Neural cell (in vitro differentiated cells): ENCODE measurements at regions not wholly inside any gene's neighbourhood (a gene's known extent, or its start where the extent isn't known, plus 50 kb on each side); places are given as distances from the start of the nearest gene placed in this dataset.

ENCODE experiments used
- H2AFZ ChIP-seq: fragments of 200-600, 300-800 bp; sonication (generic), shearing (Covaris generic); 2 replicates; pipeline ENCODE4 v1.6.0; 2014; ENCODE audit warnings: low read depth, mild to moderate bottlenecking, antibody characterized with exemption, low read length, moderate library complexity
- H3F3A ChIP-seq: fragments of 200-600 bp; shearing (Covaris generic); 2 replicates; pipeline ENCODE4 v1.6.1; 2016; ENCODE audit warnings: mild to moderate bottlenecking, moderate library complexity, mixed read lengths, antibody characterized with exemption, low read length; ENCODE audit not compliant: insufficient read depth, poor library complexity, severe bottlenecking
- H3K27ac ChIP-seq: fragments of 200-600, 300-800 bp; sonication (generic), shearing (Covaris generic); 2 replicates; pipeline ENCODE4 v1.5.1; 2014; ENCODE audit warnings: mild to moderate bottlenecking, low read length, moderate library complexity
- H3K27me3 ChIP-seq: fragments of 300-800, 200-600 bp; sonication (generic), shearing (Covaris generic); 2 replicates; pipeline ENCODE4 v1.6.0; 2014; ENCODE audit warnings: mild to moderate bottlenecking, low read depth, low read length, moderate library complexity; ENCODE audit not compliant: insufficient read depth
- H3K36me3 ChIP-seq: fragments of 300-800, 200-600 bp; sonication (generic), shearing (Covaris generic); 2 replicates; pipeline ENCODE4 v1.5.1; 2014; ENCODE audit warnings: mild to moderate bottlenecking, antibody characterized with exemption, low read length, moderate library complexity; ENCODE audit not compliant: insufficient read depth
- H3K4me2 ChIP-seq: fragments of 300-800, 200-600 bp; sonication (generic), shearing (Covaris generic); 2 replicates; pipeline ENCODE4 v1.6.0; 2014; ENCODE audit warnings: mild to moderate bottlenecking, low read length
- H3K4me3 ChIP-seq: fragments of 300-800, 200-600 bp; sonication (generic), shearing (Covaris generic); 2 replicates; pipeline ENCODE4 v1.5.1; 2014; ENCODE audit warnings: mild to moderate bottlenecking, low read length, moderate library complexity
- H3K79me2 ChIP-seq: fragments of 200-600 bp; shearing (Covaris generic); replicated peaks from 2 replicates; pipeline ENCODE4 v1.6.0; 2014; ENCODE audit warnings: mild to moderate bottlenecking, low read length, moderate library complexity; ENCODE audit not compliant: insufficient read depth
- H3K9ac ChIP-seq: fragments of 300-800, 200-600 bp; sonication (generic), shearing (Covaris generic); 2 replicates; pipeline ENCODE4 v1.6.1; 2016; ENCODE audit warnings: mild to moderate bottlenecking, low read length, mixed read lengths
- H3K9me2 ChIP-seq: fragments of 200-600 bp; shearing (Covaris generic); 2 replicates; pipeline ENCODE4 v1.6.1; 2016; ENCODE audit warnings: mild to moderate bottlenecking, low read length, mixed read lengths; ENCODE audit not compliant: insufficient read depth
- H3K9me3 ChIP-seq: fragments of 200-600, 300-800 bp; sonication (generic), shearing (Covaris generic); 2 replicates; pipeline ENCODE4 v1.6.1; 2016; ENCODE audit warnings: mild to moderate bottlenecking, mixed run types, low read length, moderate library complexity, mixed read lengths
- H4K20me1 ChIP-seq: fragments of 200-600 bp; shearing (Covaris generic); 2 replicates; pipeline ENCODE4 v1.6.1; 2016; ENCODE audit warnings: mild to moderate bottlenecking, mixed run types; ENCODE audit not compliant: insufficient read depth
- CTCF ChIP-seq: fragments of 450-650 bp; IDR thresholded peaks from 2 replicates; pipeline ENCODE4 v1.5.1; 2014; ENCODE audit warnings: antibody characterized with exemption, mild to moderate bottlenecking, moderate library complexity; ENCODE audit not compliant: poor library complexity, severe bottlenecking
- EP300 ChIP-seq: fragments of 450-650 bp; conservative IDR thresholded peaks from 2 replicates; pipeline ENCODE4 v1.6.1; 2014; ENCODE audit warnings: antibody characterized with exemption, mild to moderate bottlenecking, moderate library complexity; ENCODE audit not compliant: poor library complexity, severe bottlenecking
- EZH2 ChIP-seq: fragments of 200-600, 300-800 bp; shearing (Covaris generic), sonication (generic); IDR thresholded peaks from 2 replicates; pipeline ENCODE4 v1.6.1; 2014; ENCODE audit warnings: antibody characterized with exemption, low read length, borderline replicate concordance, mild to moderate bottlenecking; ENCODE audit not compliant: insufficient read depth, poor library complexity, severe bottlenecking
- MXI1 ChIP-seq: fragments of 450-650 bp; conservative IDR thresholded peaks from 2 replicates; pipeline ENCODE4 v1.6.1; 2014; ENCODE audit warnings: antibody characterized with exemption, mild to moderate bottlenecking; ENCODE audit not compliant: poor library complexity, severe bottlenecking
- POLR2AphosphoS5 ChIP-seq: IDR thresholded peaks from 2 replicates; pipeline ENCODE4 v1.6.1; 2012
- RAD21 ChIP-seq: fragments of 450-650 bp; conservative IDR thresholded peaks from 2 replicates; pipeline ENCODE4 v1.6.1; 2014; ENCODE audit warnings: antibody characterized with exemption, mild to moderate bottlenecking, moderate library complexity
- REST ChIP-seq: IDR thresholded peaks from 2 replicates; pipeline ENCODE4 v1.6.1; 2012; ENCODE audit warnings: borderline replicate concordance
- SMC3 ChIP-seq: fragments of 450-650 bp; conservative IDR thresholded peaks from 2 replicates; pipeline ENCODE4 v1.6.1; 2014; ENCODE audit warnings: antibody characterized with exemption, mild to moderate bottlenecking, moderate library complexity; ENCODE audit not compliant: poor library complexity
- TAF1 ChIP-seq: IDR thresholded peaks from 2 replicates; pipeline ENCODE4 v1.6.1; 2012; ENCODE audit warnings: low read depth

- Histone ChIP-seq H4K20me1 (no peaks in the 10 kb centered on the region), H3K27ac (no peak overlapping the region), H3K9me2 (no peaks in the 10 kb centered on the region), H3K36me3 (no peaks in the 10 kb centered on the region), H3K4me3 (no peak overlapping the region), H3K9me3 (peaks cover 6% of the 10 kb centered on the region), H3K27me3 (no peaks in the 10 kb centered on the region), H3K4me2 (no peak overlapping the region), H2AFZ (no peak overlapping the region), H3K9ac (no peak overlapping the region), H3F3A (no peaks in the 10 kb centered on the region), H3K79me2 (no peaks in the 10 kb centered on the region)
- TF ChIP-seq TAF1 (no peak), RAD21 (no peak), CTCF (no peak), EP300 (no peak)
These were observed 356.2 kb downstream of the ZNF521 start for GRCh38 chr18:24995755-24996154.

GRCh38 chr18:24999650-25000267 lies 352.2 kb downstream of the ZNF521 start:
- H3K79me2 ChIP-seq, result no peaks in the 10 kb centered on the region
- H3K9me2 ChIP-seq, result no peaks in the 10 kb centered on the region
- H4K20me1 ChIP-seq, result no peaks in the 10 kb centered on the region
- no peak overlapping the region for H3K27ac ChIP-seq
- peaks cover 6% of the 10 kb centered on the region for H3K9me3 ChIP-seq
- TF ChIP-seq REST, result no peak
- TF ChIP-seq POLR2AphosphoS5, result no peak
- TF ChIP-seq CTCF, result no peak
- TF ChIP-seq EZH2, result no peak
- no peak for TF ChIP-seq TAF1
- no peak for TF ChIP-seq MXI1
- no peak for TF ChIP-seq EP300
- TF ChIP-seq SMC3, result no peak
- TF ChIP-seq RAD21, result no peak
- H3K36me3 ChIP-seq, result no peaks in the 10 kb centered on the region
- H3K9ac ChIP-seq, result no peak overlapping the region
- H2AFZ ChIP-seq, result no peak overlapping the region
- no peak overlapping the region for H3K4me2 ChIP-seq
- H3K4me3 ChIP-seq, result no peak overlapping the region
- H3K27me3 ChIP-seq, result no peaks in the 10 kb centered on the region
- no peaks in the 10 kb centered on the region for H3F3A ChIP-seq
